ENCODE measurements at regions not wholly inside any gene's neighbourhood (a gene's known extent, or its start where the extent isn't known, plus 50 kb on each side); places are given as distances from the start of the nearest gene placed in this dataset.

GRCh38 chr22:49112661-49113626 is 714.7 kb downstream of the BRD1 start:
- no peak for DNase-seq

- no peak for DNase-seq
Measured at GRCh38 chr22:49112176-49112575, 715.5 kb downstream of the BRD1 start.

GRCh38 chr22:49111085-49111484 is 716.6 kb downstream of the BRD1 start:
- DNase-seq = no peak

GRCh38 chr22:49108636-49109315 is 718.9 kb downstream of the BRD1 start:
- no peak for DNase-seq

- no peak for DNase-seq
Measured at GRCh38 chr22:49107961-49108530, 719.6 kb downstream of the BRD1 start.

- DNase-seq = no peak
Measured at GRCh38 chr22:49107561-49107960, 720.1 kb downstream of the BRD1 start.

GRCh38 chr22:49106842-49107152 is 720.9 kb downstream of the BRD1 start:
- no peak for DNase-seq

- DNase-seq = no peak
Measured at GRCh38 chr22:49106096-49106841, 721.4 kb downstream of the BRD1 start.

- no peak for DNase-seq
Measured at GRCh38 chr22:49104434-49104833, 723.2 kb downstream of the BRD1 start.

- DNase-seq = no peak
Measured at GRCh38 chr22:49103314-49104059, 724.2 kb downstream of the BRD1 start.

- no peak for DNase-seq
Measured at GRCh38 chr22:49102367-49102766, 725.3 kb downstream of the BRD1 start.

- no peak for DNase-seq
Measured at GRCh38 chr22:49101873-49102272, 725.8 kb downstream of the BRD1 start.

GRCh38 chr22:49101225-49101624 is 726.4 kb downstream of the BRD1 start:
- no peak for DNase-seq

GRCh38 chr22:49100773-49101172 is 726.9 kb downstream of the BRD1 start:
- DNase-seq = no peak

- DNase-seq = no peak
Measured at GRCh38 chr22:49100316-49100715, 727.4 kb downstream of the BRD1 start.

GRCh38 chr22:49099496-49100124 is 728.1 kb downstream of the BRD1 start:
- DNase-seq = no peak

- no peak for DNase-seq
Measured at GRCh38 chr22:49099089-49099488, 728.6 kb downstream of the BRD1 start.

- DNase-seq = no peak
Measured at GRCh38 chr22:49097966-49098365, 729.7 kb downstream of the BRD1 start.

GRCh38 chr22:49097171-49097925 is 730.3 kb downstream of the BRD1 start:
- no peak for DNase-seq

- DNase-seq = no peak
Measured at GRCh38 chr22:49096476-49096875, 731.2 kb downstream of the BRD1 start.

- no peak for DNase-seq
Measured at GRCh38 chr22:49095366-49095765, 732.3 kb downstream of the BRD1 start.
